ENCODE measurements at regions not wholly inside any gene's neighbourhood (a gene's known extent, or its start where the extent isn't known, plus 50 kb on each side); places are given as distances from the start of the nearest gene placed in this dataset.

GRCh38 chr4:169330811-169331210, 60.1 kb upstream of the SH3RF1 start:
- Histone ChIP-seq H3K9me1 (ENCODE audit: insufficient read depth, low read length) (peaks cover 4% of the 10 kb centered on the region; the same call in 1 of the 2 replicates), H3K9ac (ENCODE audit: low read depth, low read length) (no peak overlapping the region), H2BK120ac (ENCODE audit: low read depth, low read length) (no peak overlapping the region), H3K4me3 (ENCODE audit: insufficient read depth, low read depth, low read length) (no peak overlapping the region), H3K4ac (ENCODE audit: low read depth, low read length) (no peak overlapping the region), H4K8ac (ENCODE audit: low read depth in 2 of 2, low read length in 2 of 2) (no peak overlapping the region), H2BK20ac (ENCODE audit: low read depth, low read length) (no peak overlapping the region), H3K36me3 (ENCODE audit: control insufficient read depth, insufficient read depth, low read length) (no peaks in the 10 kb centered on the region), H3K18ac (ENCODE audit: low read depth, low read length) (no peak overlapping the region), H3K4me1 (ENCODE audit: control insufficient read depth, insufficient read depth, low read length) (peaks cover 2% of the 10 kb centered on the region; the same call in 1 of the 2 replicates), H3K23ac (ENCODE audit: low read depth, low read length) (no peak overlapping the region), H2AK5ac (ENCODE audit: low read depth, low read length) (no peak overlapping the region), H2BK15ac (ENCODE audit: low read depth, low read length) (no peak overlapping the region), H4K5ac (ENCODE audit: low read depth, low read length) (no peak overlapping the region), H2BK5ac (ENCODE audit: low read depth, low read length, poor library complexity, severe bottlenecking) (no peak overlapping the region), H3K27me3 (ENCODE audit: control insufficient read depth, insufficient read depth, low read length) (no peaks in the 10 kb centered on the region), H3K9me3 (ENCODE audit: control insufficient read depth, insufficient read depth, low read length) (no peaks in the 10 kb centered on the region), H4K20me1 (ENCODE audit: insufficient read depth, low read length) (no peaks in the 10 kb centered on the region), H3K79me1 (ENCODE audit: low read depth in 1 of 2, low read length in 2 of 2) (no peaks in the 10 kb centered on the region), H2AK9ac (replicated peaks; ENCODE audit: low read depth, low read length, poor library complexity) (no peak overlapping the region), H3K4me2 (ENCODE audit: low read depth, low read length) (no peak overlapping the region), H2AFZ (replicated peaks; ENCODE audit: low read length, poor library complexity) (no peak overlapping the region), H3K14ac (replicated peaks; ENCODE audit: low read depth, low read length) (no peak overlapping the region), H3K27ac (ENCODE audit: insufficient read depth, low read length) (no peak overlapping the region), H3K56ac (ENCODE audit: extremely low read depth, insufficient read depth, low read length) (no peak overlapping the region), H4K91ac (ENCODE audit: insufficient read depth, low read depth, low read length) (no peak overlapping the region)
- POLR2A ChIA-PET (ENCODE audit: unreplicated experiment): no interaction called here
- TF ChIP-seq POLR2A (IDR thresholded peaks at IDR 0.05; ENCODE audit: low read depth, low read length) (no peak), CHD1 (IDR thresholded peaks at IDR 0.05; ENCODE audit: low read depth, low read length) (no peak), USF2 (IDR thresholded peaks at IDR 0.05; ENCODE audit: low read depth, low read length) (no peak), MAZ (IDR thresholded peaks at IDR 0.05; ENCODE audit: borderline replicate concordance, low read depth, low read length) (no peak), FOS (IDR thresholded peaks at IDR 0.05; ENCODE audit: low read depth, low read length) (no peak), CTCF (conservative IDR thresholded peaks at IDR 0.05; ENCODE audit: low read depth, low read length) (no peak), CEBPB (IDR thresholded peaks at IDR 0.05; ENCODE audit: low read depth, low read length) (no peak), RCOR1 (IDR thresholded peaks at IDR 0.05; ENCODE audit: insufficient replicate concordance, low read length) (no peak), MAFK (IDR thresholded peaks at IDR 0.05; ENCODE audit: low read depth, low read length) (no peak), MXI1 (IDR thresholded peaks at IDR 0.05; ENCODE audit: borderline replicate concordance, low read depth, low read length) (no peak), RAD21 (IDR thresholded peaks at IDR 0.05; ENCODE audit: low read length) (no peak), NFE2L2 (IDR thresholded peaks at IDR 0.05; ENCODE audit: low read depth, low read length) (no peak), SMC3 (IDR thresholded peaks at IDR 0.05; ENCODE audit: low read depth, low read length) (no peak), ELK1 (IDR thresholded peaks at IDR 0.05; ENCODE audit: borderline replicate concordance, low read depth, low read length) (no peak), RFX5 (IDR thresholded peaks at IDR 0.05; ENCODE audit: low read depth, low read length) (no peak), BHLHE40 (IDR thresholded peaks at IDR 0.05; ENCODE audit: low read depth, low read length) (no peak)
- ATAC-seq (ENCODE audit: low read depth): no peak
- no TSS peak for BruUV-seq (replicated peaks)
- in situ Hi-C loops (cut with MboI; ENCODE audit: low sequenced_read_pairs): no loop called here
- dilution Hi-C loops (cut with HindIII; ENCODE audit: low sequenced_read_pairs, unreplicated experiment): no loop called here
- 86% methylated on average over 7 of the region's 13 CpGs; no CpG with 5 or more reads in 1 of the 2 experiments for WGBS, 2 experiments (ENCODE audit: extremely low coverage in 2 of 2, insufficient read length in 1 of 2)
- DNase-seq: no peak
- CTCF ChIA-PET: no interaction called here
- intact Hi-C loops (cut with micrococcal nuclease): no loop called here
